ENCODE measurements at regions not wholly inside any gene's neighbourhood (a gene's known extent, or its start where the extent isn't known, plus 50 kb on each side); places are given as distances from the start of the nearest gene placed in this dataset.
A peak's percentile ranks its signal among the peaks of the same experiment; 100 is the strongest.

GRCh38 chr10:109245821-109246220 lies 677.5 kb downstream of the XPNPEP1 start:
- WGBS, 2 experiments (ENCODE audit: extremely low coverage in 2 of 2, insufficient read length in 1 of 2) = no CpG with 5 or more reads among the region's 1 CpG
- no peak overlapping the region for H4K5ac ChIP-seq (ENCODE audit: low read depth, low read length)
- TF ChIP-seq POLR2A (IDR thresholded peaks at IDR 0.05; ENCODE audit: low read depth, low read length) (no peak), FOS (IDR thresholded peaks at IDR 0.05; ENCODE audit: low read depth, low read length) (no peak), MAFK (IDR thresholded peaks at IDR 0.05; ENCODE audit: low read depth, low read length) (no peak), CEBPB (IDR thresholded peaks at IDR 0.05; ENCODE audit: low read depth, low read length) (no peak), MXI1 (IDR thresholded peaks at IDR 0.05; ENCODE audit: borderline replicate concordance, low read depth, low read length) (no peak), RAD21 (IDR thresholded peaks at IDR 0.05; ENCODE audit: low read length) (no peak), RFX5 (IDR thresholded peaks at IDR 0.05; ENCODE audit: low read depth, low read length) (no peak), BHLHE40 (IDR thresholded peaks at IDR 0.05; ENCODE audit: low read depth, low read length) (no peak), USF2 (IDR thresholded peaks at IDR 0.05; ENCODE audit: low read depth, low read length) (no peak), MAZ (IDR thresholded peaks at IDR 0.05; ENCODE audit: borderline replicate concordance, low read depth, low read length) (no peak), NFE2L2 (IDR thresholded peaks at IDR 0.05; ENCODE audit: low read depth, low read length) (no peak), SMC3 (IDR thresholded peaks at IDR 0.05; ENCODE audit: low read depth, low read length) (no peak), ELK1 (IDR thresholded peaks at IDR 0.05; ENCODE audit: borderline replicate concordance, low read depth, low read length) (no peak), CTCF (conservative IDR thresholded peaks at IDR 0.05; ENCODE audit: low read depth, low read length) (no peak), CHD1 (IDR thresholded peaks at IDR 0.05; ENCODE audit: low read depth, low read length) (no peak), RCOR1 (IDR thresholded peaks at IDR 0.05; ENCODE audit: insufficient replicate concordance, low read length) (no peak)
- H3K23ac ChIP-seq (ENCODE audit: low read depth, low read length) = no peak overlapping the region
- H3K4me3 ChIP-seq (ENCODE audit: insufficient read depth, low read depth, low read length) = no peak overlapping the region
- H2BK5ac ChIP-seq (ENCODE audit: low read depth, low read length, poor library complexity, severe bottlenecking) = no peak overlapping the region
- H2BK120ac ChIP-seq (ENCODE audit: low read depth, low read length) = no peak overlapping the region
- intact Hi-C loops (cut with micrococcal nuclease) = no loop called here
- H2AK9ac ChIP-seq (replicated peaks; ENCODE audit: low read depth, low read length, poor library complexity) = no peak overlapping the region
- no peak overlapping the region for H3K9ac ChIP-seq (ENCODE audit: low read depth, low read length)
- no TSS peak for BruUV-seq (replicated peaks)
- no peak overlapping the region for H4K91ac ChIP-seq (ENCODE audit: insufficient read depth, low read depth, low read length)
- 0 out of 2 replicates have a peak, but pooled peaks cover 3% of the 10 kb centered on the region for H3K9me1 ChIP-seq (ENCODE audit: insufficient read depth, low read length)
- ChIA-PET POLR2A (ENCODE audit: unreplicated experiment) (no interaction called here), CTCF (no interaction called here)
- DNase-seq (no peak), ATAC-seq (ENCODE audit: low read depth) (no peak)
- no peak overlapping the region for H2BK15ac ChIP-seq (ENCODE audit: low read depth, low read length)
- no peaks in the 10 kb centered on the region for H3K4me1 ChIP-seq (ENCODE audit: control insufficient read depth, insufficient read depth, low read length)
- H3K36me3 ChIP-seq (ENCODE audit: control insufficient read depth, insufficient read depth, low read length) = no peaks in the 10 kb centered on the region
- dilution Hi-C loops (cut with HindIII; ENCODE audit: low sequenced_read_pairs, unreplicated experiment) = no loop called here
- no peak overlapping the region for H2AK5ac ChIP-seq (ENCODE audit: low read depth, low read length)
- no peaks in the 10 kb centered on the region for H4K20me1 ChIP-seq (ENCODE audit: insufficient read depth, low read length)
- no peak overlapping the region for H3K14ac ChIP-seq (replicated peaks; ENCODE audit: low read depth, low read length)
- peak overlapping the region; percentile 37 for H2AFZ ChIP-seq (replicated peaks; ENCODE audit: low read length, poor library complexity)
- H3K27me3 ChIP-seq (ENCODE audit: control insufficient read depth, insufficient read depth, low read length) = no peaks in the 10 kb centered on the region
- no peak overlapping the region for H3K56ac ChIP-seq (ENCODE audit: extremely low read depth, insufficient read depth, low read length)
- no peaks in the 10 kb centered on the region for H3K9me3 ChIP-seq (ENCODE audit: control insufficient read depth, insufficient read depth, low read length)
- no peaks in the 10 kb centered on the region for H3K79me1 ChIP-seq (ENCODE audit: low read depth in 1 of 2, low read length in 2 of 2)
- no peak overlapping the region for H3K27ac ChIP-seq (ENCODE audit: insufficient read depth, low read length)
- H4K8ac ChIP-seq (ENCODE audit: low read depth in 2 of 2, low read length in 2 of 2) = no peak overlapping the region
- H3K4me2 ChIP-seq (ENCODE audit: low read depth, low read length) = no peak overlapping the region
- no peak overlapping the region for H2BK20ac ChIP-seq (ENCODE audit: low read depth, low read length)
- in situ Hi-C loops (cut with MboI; ENCODE audit: low sequenced_read_pairs) = no loop called here
- H3K18ac ChIP-seq (ENCODE audit: low read depth, low read length) = no peak overlapping the region
- no peak overlapping the region for H3K4ac ChIP-seq (ENCODE audit: low read depth, low read length)

Measured in IMR-90 (cell line).